Loucy (cell line): ENCODE measurements at regions not wholly inside any gene's neighbourhood (a gene's known extent, or its start where the extent isn't known, plus 50 kb on each side); places are given as distances from the start of the nearest gene placed in this dataset.

Source experiments
- CTCF ChIP-seq: fragments of 200-600 bp; sonication (generic); conservative IDR thresholded peaks from 2 replicates; pipeline ENCODE4 v1.5.1; 2014; ENCODE audit warnings: mild to moderate bottlenecking, antibody characterized with exemption, low read length
- EZH2phosphoT487 ChIP-seq: fragments of 200-600 bp; IDR thresholded peaks from 2 replicates; pipeline ENCODE4 v1.6.1; 2018; ENCODE audit warnings: antibody characterized with exemption, mild to moderate bottlenecking, moderate library complexity, borderline replicate concordance

- TF ChIP-seq CTCF (no peak), EZH2phosphoT487 (no peak)
Measured at GRCh38 chr4:108529102-108529501, 91.3 kb upstream of the RPL34 start.
